ENCODE measurements at regions not wholly inside any gene's neighbourhood (a gene's known extent, or its start where the extent isn't known, plus 50 kb on each side); places are given as distances from the start of the nearest gene placed in this dataset.

- TF ChIP-seq POLR2A (IDR thresholded peaks at IDR 0.05) (no peak), CTCF (IDR thresholded peaks at IDR 0.05) (no peak), POLR2AphosphoS5 (IDR thresholded peaks at IDR 0.05) (no peak)
Observed at GRCh38 chr14:22011253-22011642, 337.6 kb upstream of the OR4E1 start.
